ENCODE measurements at regions not wholly inside any gene's neighbourhood (a gene's known extent, or its start where the extent isn't known, plus 50 kb on each side); places are given as distances from the start of the nearest gene placed in this dataset.

- TF ChIP-seq CTCF (IDR thresholded peaks at IDR 0.05; ENCODE audit: low read depth, low read length) (no peak), POLR2A (IDR thresholded peaks at IDR 0.05; ENCODE audit: extremely low read depth, insufficient read length) (no peak), MAX (IDR thresholded peaks at IDR 0.05; ENCODE audit: low read depth, low read length) (no peak)
Measured at GRCh38 chr2:123101434-123101833, 923.7 kb upstream of the CNTNAP5 start.
